ENCODE measurements at regions not wholly inside any gene's neighbourhood (a gene's known extent, or its start where the extent isn't known, plus 50 kb on each side); places are given as distances from the start of the nearest gene placed in this dataset.

DNA sequence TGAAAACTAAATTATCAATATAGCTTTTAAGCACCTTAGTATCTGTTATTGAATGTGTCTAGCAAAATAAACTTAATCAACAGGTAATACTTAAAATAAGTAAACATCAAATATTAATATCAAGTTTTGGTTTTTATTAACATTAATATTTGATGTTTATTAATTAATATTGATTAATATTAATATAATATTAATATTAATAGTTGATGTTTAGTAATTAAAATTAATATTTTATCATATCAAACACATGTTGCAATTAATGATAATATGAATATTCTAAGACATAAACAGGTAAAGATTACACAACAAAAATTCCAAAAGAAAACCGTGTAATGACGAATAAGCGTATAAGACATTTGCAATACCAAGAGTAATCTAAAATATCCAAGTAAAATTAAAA is 222.8 kb upstream of the PRR20A start:
- TF ChIP-seq, protein P1, sequence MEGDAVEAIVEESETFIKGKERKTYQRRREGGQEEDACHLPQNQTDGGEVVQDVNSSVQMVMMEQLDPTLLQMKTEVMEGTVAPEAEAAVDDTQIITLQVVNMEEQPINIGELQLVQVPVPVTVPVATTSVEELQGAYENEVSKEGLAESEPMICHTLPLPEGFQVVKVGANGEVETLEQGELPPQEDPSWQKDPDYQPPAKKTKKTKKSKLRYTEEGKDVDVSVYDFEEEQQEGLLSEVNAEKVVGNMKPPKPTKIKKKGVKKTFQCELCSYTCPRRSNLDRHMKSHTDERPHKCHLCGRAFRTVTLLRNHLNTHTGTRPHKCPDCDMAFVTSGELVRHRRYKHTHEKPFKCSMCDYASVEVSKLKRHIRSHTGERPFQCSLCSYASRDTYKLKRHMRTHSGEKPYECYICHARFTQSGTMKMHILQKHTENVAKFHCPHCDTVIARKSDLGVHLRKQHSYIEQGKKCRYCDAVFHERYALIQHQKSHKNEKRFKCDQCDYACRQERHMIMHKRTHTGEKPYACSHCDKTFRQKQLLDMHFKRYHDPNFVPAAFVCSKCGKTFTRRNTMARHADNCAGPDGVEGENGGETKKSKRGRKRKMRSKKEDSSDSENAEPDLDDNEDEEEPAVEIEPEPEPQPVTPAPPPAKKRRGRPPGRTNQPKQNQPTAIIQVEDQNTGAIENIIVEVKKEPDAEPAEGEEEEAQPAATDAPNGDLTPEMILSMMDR (IDR thresholded peaks at IDR 0.05; ENCODE audit: low read depth, low read length, missing control alignments) = no peak
- in situ Hi-C loops (cut with HindIII; ENCODE audit: low sequenced_read_pairs) = no loop called here
- H3K4me3 ChIP-seq (ENCODE audit: low read depth, low read length) = no peak overlapping the region
- no peak for DNase-seq (ENCODE audit: low read depth)

DNA sequence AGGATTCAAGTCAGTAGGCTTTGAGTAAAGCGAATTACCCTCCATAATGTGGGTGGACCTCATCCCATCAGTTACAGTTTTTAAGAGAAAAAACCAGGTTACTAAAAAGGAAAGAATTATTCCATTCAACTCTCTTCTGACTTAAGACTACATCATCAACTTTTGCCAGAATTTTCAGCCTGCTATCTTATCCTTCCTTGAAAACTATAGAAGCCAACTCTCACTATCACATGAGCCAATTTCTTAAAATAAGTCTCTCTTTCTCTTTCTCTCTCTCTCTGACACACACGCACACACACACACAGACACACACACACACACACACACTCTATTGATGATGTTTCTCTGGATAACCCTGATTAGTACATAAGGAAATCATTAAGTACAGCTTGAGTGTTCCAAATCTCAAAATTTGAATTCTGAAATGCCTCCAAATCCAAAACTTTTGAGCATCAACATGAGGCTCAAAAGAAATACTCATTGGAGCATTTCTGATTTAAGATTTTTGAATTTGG is 217.0 kb upstream of the PRR20A start:
- in situ Hi-C loops (cut with HindIII; ENCODE audit: low sequenced_read_pairs) = no loop called here
- H3K4me3 ChIP-seq (ENCODE audit: low read depth, low read length) = no peak overlapping the region
- TF ChIP-seq, protein P1 (IDR thresholded peaks at IDR 0.05; ENCODE audit: low read depth, low read length, missing control alignments) = no peak
- DNase-seq (ENCODE audit: low read depth) = no peak

DNA sequence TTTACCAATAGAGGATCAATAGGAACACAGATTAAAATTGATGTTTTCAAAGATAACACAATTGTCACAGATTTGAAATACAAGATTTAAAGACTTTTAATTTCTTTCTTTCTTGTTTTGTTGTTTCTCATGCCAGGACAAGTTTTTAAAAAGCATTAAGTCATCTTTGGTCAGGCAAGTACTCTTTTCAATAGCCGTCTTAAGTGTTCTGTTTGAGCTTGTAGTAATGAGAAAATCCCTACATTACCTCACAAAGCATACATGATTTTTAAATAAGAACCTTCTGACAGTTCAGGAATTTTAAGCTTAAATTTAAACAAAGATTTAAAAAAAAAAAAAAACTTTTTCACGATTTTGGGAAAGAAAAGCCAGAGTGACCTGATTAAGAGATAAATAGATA is 216.3 kb upstream of the PRR20A start:
- TF ChIP-seq, protein P1 (IDR thresholded peaks at IDR 0.05; ENCODE audit: low read depth, low read length, missing control alignments) = no peak
- no peak for DNase-seq (ENCODE audit: low read depth)
- no peak overlapping the region for H3K4me3 ChIP-seq (ENCODE audit: low read depth, low read length)
- in situ Hi-C loops (cut with HindIII; ENCODE audit: low sequenced_read_pairs) = no loop called here

DNA sequence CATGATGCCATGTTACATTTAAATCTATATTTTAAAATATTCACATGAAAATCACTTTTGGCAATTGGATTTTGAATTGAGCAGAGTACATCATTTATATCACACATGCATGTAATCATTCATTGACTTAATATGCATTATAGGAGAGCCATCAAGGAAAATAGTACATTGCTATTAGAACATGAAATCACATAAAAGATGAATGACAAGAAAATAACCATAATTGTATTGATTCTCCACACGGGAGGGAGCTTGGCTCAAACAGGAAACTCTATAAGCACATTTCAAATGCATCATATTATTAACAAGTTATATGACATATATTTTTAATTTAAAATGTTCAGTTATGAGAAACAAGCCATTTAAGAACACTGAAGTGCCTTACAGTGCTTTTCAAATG is 208.6 kb upstream of the PRR20A start:
- TF ChIP-seq, protein P1 (IDR thresholded peaks at IDR 0.05; ENCODE audit: low read depth, low read length, missing control alignments) = no peak
- DNase-seq (ENCODE audit: low read depth) = no peak
- in situ Hi-C loops (cut with HindIII; ENCODE audit: low sequenced_read_pairs) = no loop called here
- no peak overlapping the region for H3K4me3 ChIP-seq (ENCODE audit: low read depth, low read length)

DNA sequence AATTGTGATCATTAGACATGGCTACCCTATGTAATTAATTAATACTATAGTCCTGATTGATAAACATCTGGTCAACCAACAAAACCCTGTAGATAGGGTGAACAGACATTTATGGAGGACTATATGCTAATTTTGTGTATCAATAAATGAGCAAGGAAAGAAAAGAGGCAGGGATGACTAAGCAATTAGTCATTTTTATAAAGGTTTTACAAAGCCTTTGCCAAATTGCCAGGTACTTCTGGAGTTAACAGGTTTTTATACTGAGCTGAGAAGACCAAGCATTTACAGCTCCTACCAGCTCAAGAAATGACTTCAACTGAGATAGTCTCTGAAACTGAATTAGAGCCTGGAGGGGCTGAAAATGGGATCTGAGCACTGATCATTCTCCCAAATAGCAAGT is 186.8 kb upstream of the PRR20A start:
- no peak overlapping the region for H3K4me3 ChIP-seq (ENCODE audit: low read depth, low read length)
- no peak for DNase-seq (ENCODE audit: low read depth)
- TF ChIP-seq, protein P1 (IDR thresholded peaks at IDR 0.05; ENCODE audit: low read depth, low read length, missing control alignments) = no peak
- in situ Hi-C loops (cut with HindIII; ENCODE audit: low sequenced_read_pairs) = no loop called here

DNA sequence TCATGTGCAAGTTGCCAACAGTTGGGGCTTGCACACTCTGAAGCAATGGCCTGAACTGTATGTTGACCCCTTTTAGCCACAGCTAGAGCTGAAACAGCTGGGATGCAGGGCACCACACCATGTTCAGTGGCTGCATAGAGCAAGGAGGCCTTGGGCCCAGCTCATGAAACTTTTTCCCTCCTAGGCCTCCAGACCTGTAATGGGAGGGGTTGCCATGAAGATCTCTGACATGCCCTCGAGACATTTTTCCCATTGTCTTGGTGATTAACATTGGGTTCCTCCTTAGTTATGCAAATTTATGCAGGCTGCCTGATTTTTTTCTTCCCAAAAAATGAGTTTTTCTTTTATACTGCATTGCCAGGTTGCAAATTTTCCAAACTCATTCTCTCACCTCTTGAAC is 165.1 kb upstream of the PRR20A start:
- TF ChIP-seq, protein P1 (IDR thresholded peaks at IDR 0.05; ENCODE audit: low read depth, low read length, missing control alignments) = no peak
- in situ Hi-C loops (cut with HindIII; ENCODE audit: low sequenced_read_pairs) = no loop called here
- H3K4me3 ChIP-seq (ENCODE audit: low read depth, low read length) = no peak overlapping the region
- DNase-seq (ENCODE audit: low read depth) = no peak

DNA sequence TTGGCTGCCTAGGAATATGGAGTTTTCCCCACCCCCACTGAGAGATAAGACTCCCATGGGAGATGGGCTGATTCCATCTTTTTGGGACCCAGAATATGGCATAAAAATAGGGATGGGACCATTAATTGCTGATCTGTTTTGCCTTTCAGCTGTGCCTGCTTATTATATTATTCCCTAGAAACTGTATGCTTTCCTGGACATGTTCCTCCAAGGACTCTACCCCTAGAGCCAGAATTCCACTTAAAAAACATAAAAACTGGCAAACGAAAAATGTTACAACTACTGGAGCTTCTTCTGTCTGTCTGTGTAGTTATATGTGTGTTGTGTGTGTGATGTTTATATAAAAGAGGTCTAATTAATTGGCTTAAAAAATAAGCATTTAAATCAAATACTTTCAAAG is 159.9 kb upstream of the PRR20A start:
- DNase-seq (ENCODE audit: low read depth) = no peak
- TF ChIP-seq, protein P1 (IDR thresholded peaks at IDR 0.05; ENCODE audit: low read depth, low read length, missing control alignments) = no peak
- no peak overlapping the region for H3K4me3 ChIP-seq (ENCODE audit: low read depth, low read length)
- in situ Hi-C loops (cut with HindIII; ENCODE audit: low sequenced_read_pairs) = no loop called here
